Fibroblast of villous mesenchyme (primary cell): ENCODE measurements at regions not wholly inside any gene's neighbourhood (a gene's known extent, or its start where the extent isn't known, plus 50 kb on each side); places are given as distances from the start of the nearest gene placed in this dataset.

Experiments
- DNase-seq: peaks from one replicate; pipeline ENCODE4 v3.0.0-alpha.2; 2010; ENCODE audit warnings: low read depth
- H3K4me3 ChIP-seq: 2 replicates; pipeline ENCODE4 v1.5.1; 2011; ENCODE audit warnings: low read depth, mild to moderate bottlenecking, low read length
- CTCF ChIP-seq: IDR thresholded peaks from 2 replicates; pipeline ENCODE4 v1.5.1; 2012; ENCODE audit warnings: low read depth, mild to moderate bottlenecking, low read length; ENCODE audit not compliant: insufficient read depth

DNA sequence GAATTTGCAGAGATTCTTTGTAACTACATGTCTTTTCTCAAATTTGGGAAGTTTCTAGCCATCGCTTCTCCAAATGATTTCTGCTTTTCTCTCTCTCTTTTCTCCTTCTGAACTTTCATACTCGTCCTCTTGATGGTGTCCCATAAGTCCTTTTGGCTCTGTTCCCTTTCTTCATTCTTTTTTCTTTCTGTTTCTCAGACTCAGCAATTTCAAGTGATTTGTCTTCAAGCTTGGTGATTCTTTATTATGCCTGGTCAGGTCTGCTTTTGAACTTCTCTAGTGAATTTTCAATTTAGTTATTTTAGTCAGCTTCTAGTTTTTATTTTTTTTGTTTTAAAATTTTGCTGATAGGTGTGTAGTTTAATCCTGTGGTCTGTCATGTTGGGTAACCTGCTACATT lies 57.6 kb upstream of the EEF1E1 start:
- H3K4me3 ChIP-seq, result no peak overlapping the region
- no peak for DNase-seq
- no peak for TF ChIP-seq CTCF

DNA sequence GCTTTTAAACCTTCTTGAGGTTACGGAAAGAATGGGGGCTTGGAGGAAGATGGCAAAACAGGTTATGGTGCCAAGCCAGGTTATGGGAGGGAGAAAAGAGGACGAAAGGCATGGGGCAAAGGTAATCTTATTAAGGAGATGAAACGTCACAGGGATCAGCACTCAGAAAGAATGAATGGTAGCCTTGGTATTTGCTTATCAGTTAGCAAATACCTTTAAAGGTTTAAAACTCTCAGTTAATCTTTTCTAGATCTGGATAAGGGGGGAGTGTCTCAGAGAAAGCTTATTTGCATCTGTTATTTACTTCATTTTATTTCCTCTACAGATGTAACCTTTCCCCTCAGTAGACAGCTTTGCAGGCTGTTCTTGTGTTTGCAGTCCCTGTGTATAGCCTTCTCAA lies 55.5 kb upstream of the EEF1E1 start:
- no peak for TF ChIP-seq CTCF
- no peak overlapping the region for H3K4me3 ChIP-seq
- DNase-seq, result peak; percentile 16

- H3K4me3 ChIP-seq, result no peak overlapping the region
- no peak for TF ChIP-seq CTCF
- DNase-seq, result no peak
These were observed 53.1 kb upstream of the EEF1E1 start for GRCh38 chr6:8155259-8156012.
